CD4-positive, alpha-beta T cell treated with Interferon alpha-2 for 1 hour (primary cell): ENCODE measurements at regions not wholly inside any gene's neighbourhood (a gene's known extent, or its start where the extent isn't known, plus 50 kb on each side); places are given as distances from the start of the nearest gene placed in this dataset.
"Not testable (repeated sequence)": the region's sequence is repeated elsewhere in the genome, so short reads cannot be mapped to it uniquely, and the experiment has no call there.

Experiments used
- DNase-seq, 2 donors: peaks; one replicate each; pipeline ENCODE4 v3.0.0-alpha.2; 2020 to 2022

DNA sequence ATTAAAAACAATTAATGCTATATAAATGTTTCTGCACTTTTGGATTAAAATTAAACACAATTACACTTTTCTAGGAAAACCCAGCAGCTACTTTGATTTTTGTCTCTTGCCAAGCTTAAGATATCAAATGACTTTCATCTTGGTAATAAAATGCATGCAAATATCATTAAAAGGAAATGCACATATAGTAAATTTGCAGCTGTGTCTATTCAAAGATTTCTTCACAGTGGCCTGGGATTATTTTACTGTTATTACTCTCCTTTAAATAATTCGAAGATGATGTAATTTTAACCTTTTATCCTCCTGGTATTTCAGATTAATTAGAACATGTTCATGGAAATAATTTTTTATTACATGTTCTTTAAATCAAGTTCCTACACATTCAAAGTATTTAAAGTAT, 529.5 kb upstream of the RGMB start:
- DNase-seq: no peak

DNA sequence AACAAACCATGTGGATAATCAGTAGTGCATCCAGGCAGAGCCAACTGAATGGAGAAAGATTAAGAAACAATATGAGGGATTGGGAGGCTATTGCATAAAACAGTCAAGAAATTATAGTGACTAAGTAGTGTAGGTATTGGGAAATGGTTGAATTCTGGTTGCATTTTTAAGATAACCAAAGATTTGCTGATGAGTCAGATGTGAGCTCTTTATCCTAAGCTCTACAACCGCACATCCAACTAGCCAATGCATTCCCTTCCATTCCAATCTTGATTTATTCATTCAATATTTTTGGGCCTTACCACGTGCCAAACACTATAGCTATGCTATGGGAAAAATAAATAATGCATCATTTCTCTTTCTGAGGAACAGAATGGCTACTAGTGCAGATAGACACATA, 524.5 kb upstream of the RGMB start:
- DNase-seq: no peak

- DNase-seq: no peak
Observed at GRCh38 chr5:98258939-98259338, 514.5 kb upstream of the RGMB start.

- DNase-seq: no peak
Observed at GRCh38 chr5:98259595-98259994, 513.9 kb upstream of the RGMB start.

- no peak for DNase-seq
Observed at GRCh38 chr5:98263084-98263483, 510.4 kb upstream of the RGMB start.

DNA sequence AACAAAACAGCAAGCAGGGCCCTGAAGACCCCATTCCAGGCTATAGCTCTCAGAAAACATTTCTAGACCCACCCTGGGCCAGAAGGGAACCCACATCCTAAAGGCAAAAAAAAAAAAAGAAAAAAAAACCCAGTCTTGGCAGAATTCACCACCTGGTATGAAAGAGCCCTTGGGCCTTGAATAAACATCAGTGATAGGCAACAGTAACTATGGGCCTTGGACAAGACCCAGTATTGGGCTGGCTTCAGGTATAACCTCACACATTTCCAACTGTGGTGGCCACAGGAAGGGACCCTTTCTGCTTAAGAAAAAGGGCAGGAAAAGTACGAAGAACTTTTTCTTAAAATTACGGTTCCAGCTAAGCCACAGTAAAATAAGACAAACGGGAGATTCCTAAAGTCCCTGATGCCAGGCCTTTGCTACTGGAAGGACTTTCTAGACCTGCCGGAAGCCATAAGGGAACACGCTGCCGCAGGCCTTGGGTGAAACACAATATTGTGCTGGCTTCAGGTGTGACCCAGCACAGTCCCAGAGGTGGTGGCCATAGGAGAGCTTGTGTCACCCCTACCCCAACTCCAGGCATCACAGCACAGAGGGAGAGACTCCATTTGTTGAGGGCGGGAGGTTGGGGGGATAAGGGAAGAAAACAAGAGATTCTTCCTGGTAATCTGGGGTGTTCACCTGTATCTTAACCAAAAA, 505.2 kb upstream of the RGMB start:
- DNase-seq: no peak

DNA sequence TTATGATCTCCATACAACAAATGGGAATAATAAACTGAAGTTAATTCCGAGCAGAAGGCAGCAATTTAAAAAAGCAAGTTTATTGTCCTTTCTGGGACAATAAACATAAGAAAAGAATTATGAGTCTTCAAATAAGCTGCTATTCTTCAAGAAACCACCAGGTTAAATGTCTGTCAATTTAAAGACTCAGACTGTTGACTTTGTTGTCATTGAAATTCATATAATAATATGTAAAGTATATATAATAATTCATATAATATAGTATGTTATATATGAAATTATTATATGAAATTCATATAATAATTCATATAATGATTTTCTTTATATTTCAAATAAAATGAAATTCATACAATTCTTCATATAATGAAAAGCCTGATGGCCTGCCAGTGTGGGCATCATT, 497.5 kb upstream of the RGMB start:
- DNase-seq: no peak

- DNase-seq: no peak
Observed at GRCh38 chr5:98282521-98282920, 490.9 kb upstream of the RGMB start.

DNA sequence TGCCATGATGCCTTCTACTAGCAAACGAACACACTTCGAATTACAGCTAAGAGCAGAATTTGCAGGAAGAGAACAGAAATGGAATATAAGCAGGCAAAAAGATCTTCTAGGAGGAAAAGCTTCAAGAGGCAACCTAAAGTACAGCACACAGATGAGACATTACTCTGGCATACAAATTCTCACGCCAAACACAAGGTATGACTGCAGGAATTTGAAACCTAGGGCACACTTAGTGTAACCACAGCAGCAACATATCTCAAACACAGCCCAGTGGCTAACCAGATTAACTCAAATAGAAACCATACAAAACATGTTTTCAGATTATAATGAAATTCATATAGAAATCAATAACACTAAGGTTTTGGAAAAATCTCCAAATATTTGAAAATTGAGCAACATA, 481.0 kb upstream of the RGMB start:
- DNase-seq: no peak

DNA sequence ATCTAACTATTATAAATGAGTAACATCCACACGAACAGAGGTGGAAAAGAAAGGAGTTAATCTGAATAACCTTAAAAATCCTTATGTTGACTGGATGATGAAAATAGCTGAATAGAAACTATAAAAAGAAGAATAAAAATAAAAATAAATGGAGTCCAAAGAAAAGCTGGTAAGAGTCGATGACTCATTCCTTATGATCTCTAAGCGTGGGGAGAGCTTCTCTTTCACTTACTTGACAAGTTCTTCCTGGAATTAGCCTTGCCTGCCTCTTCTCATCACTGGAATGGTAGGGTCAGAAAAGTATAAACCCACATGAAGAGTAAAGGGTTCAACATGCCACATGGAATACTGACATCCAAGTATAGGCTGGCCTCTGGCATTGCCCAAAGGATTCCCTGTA, 477.0 kb upstream of the RGMB start:
- no peak for DNase-seq

- DNase-seq: no peak
Observed at GRCh38 chr5:98299435-98299834, 474.0 kb upstream of the RGMB start.

DNA sequence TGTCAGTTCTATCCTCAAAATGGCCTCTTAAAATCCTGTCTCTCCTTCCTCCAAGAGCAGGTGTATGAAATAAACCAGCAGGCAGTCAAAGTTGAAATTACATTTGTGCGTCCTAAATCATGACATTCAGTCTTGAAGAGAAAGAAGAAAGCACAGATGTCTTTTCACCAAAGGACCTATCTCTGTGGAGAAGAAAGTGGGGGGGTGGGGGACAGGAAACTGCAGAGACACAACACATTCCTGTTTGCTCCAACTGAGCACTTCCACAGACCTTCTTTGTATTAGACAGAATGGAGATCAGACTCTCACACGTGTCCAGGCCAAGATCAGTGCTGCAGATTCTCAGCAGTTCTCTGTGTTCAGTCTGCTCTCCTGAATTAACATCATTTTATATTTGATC, 471.9 kb upstream of the RGMB start:
- DNase-seq: no peak

- no peak for DNase-seq
Observed at GRCh38 chr5:98307811-98308210, 465.7 kb upstream of the RGMB start.

DNA sequence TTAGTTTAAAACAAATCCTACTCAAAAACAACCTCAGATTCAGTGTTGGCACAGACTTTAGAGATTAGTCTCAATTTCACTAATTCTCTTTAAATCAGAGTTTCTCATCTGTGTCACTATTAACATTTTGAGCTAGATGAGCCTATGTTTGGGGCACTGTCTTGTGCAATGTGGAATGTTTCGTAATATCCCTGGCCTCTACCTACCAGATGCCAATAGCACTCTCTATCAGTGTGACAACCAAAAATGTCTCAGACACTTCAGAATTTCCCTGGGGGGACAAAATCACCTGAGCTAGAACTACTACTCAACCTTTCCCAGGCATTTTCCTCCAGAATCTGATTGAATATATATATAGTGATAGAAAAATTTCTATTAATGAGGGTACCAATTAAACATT, 465.2 kb upstream of the RGMB start:
- no peak for DNase-seq

GRCh38 chr5:98308960-98309359, 464.5 kb upstream of the RGMB start:
- DNase-seq: no peak

- no peak for DNase-seq
Observed at GRCh38 chr5:98309785-98310598, 463.5 kb upstream of the RGMB start.

DNA sequence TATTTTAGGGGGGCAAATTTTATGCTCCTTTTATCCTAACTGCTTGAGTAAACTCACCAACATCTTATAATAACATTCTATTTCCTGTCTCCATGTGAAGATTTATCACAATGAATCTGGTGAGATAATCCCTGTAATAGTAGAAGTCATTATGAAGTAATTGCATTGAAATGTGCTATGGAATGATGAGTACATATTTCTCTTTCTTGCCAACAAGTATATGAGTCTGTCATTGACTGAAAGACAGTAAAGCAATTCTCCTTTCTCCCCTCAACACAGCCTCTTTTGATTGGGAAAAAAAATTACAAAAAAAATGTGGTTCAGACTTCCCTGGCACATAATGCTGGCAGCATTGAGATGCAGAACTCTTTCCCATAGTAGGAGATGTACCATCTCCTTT, 459.2 kb upstream of the RGMB start:
- DNase-seq: no peak

DNA sequence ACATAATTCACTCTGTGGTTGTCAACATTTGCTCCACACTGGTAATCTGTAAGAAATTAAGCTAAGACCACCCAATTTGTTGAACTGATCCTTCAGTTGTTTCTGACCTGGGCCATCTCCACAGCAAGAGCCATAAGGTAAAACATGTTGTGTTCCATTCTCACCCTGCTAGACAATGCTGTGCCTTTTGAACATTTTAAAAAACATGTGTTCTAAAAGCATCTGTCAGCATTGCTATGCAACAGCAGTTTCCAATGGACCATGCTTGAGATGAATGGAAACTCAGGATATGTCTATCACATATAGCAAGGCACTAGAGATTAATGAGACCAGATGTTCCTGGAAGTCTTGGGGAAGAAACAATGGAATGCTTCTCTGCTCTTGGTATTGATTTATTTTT, 455.1 kb upstream of the RGMB start:
- DNase-seq: no peak

- no peak for DNase-seq
Observed at GRCh38 chr5:98319299-98320011, 454.0 kb upstream of the RGMB start.

DNA sequence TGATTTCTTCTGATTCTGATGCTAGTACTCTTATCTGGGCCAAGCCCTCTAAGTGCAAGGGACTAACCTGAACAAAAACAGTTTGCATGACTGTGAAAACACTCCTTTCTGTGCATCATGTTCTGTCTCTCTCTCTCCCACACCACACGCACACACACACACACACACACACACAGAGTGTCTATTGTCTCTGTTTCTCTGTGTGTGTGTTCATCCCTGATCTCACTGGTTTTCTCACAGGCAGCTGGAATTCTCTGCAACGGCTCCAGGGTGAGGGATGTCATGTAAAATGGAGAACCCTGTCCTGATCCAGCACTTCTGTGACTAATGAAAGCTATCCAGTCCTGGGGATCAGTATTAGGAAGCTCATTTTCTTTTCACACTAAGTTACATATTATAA, 453.1 kb upstream of the RGMB start:
- DNase-seq: no peak

DNA sequence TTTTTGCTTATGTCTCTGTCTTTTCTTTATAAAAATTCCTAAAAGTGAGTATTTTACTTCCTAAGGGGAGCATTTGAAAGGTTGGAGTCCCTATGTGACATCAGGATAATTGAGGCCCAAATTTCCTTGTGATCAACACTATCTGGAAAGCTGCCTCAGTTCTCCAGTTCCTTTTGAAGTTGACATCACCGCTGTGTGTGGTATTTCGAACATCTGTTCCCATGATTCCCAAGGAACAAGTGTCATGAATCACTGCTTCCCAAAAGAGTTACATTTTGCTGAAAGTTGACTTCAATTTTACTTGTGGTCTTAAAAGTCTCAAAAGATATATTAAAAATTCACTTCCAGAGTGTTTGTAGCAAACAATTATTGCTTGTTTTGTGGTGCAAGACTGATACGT, 452.1 kb upstream of the RGMB start:
- no peak for DNase-seq

DNA sequence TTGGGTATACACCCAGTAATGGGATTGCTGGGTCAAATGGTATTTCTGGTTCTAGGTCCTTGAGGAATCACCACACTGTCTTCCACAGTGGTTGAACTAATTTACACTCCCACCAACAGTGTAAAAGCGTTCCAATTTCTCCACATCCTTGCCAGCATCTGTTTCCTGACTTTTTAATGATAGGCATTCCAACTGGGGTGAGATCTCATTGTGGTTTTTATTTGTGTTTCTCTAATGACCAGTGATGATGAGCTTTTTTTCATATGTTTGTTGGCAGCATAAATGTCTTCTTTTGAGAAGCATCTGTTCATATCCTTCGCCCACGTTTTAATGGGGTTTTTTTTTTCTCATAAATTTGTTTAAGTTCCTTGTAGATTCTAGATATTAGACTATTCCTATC, 448.3 kb upstream of the RGMB start:
- DNase-seq: not testable (repeated sequence)

- no peak for DNase-seq
Observed at GRCh38 chr5:98328015-98328414, 445.4 kb upstream of the RGMB start.

DNA sequence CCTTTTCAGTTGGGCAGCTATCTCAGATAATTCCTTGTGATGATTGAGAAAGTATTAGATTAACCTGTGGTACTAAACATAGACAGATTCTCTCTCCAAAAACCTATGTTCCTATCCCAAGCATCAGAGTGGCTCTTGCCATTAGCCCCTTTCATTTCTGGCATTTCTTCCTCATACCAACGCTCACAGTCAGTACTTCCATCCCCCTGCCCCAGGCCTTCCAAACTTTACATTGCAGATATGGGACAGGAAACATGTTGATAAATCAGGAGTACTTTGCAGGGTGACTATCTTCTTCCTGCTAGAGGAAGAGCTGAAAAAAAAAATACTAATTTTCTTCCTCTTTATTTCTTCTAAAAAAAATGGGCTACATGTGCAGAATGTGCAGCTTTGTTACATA, 442.6 kb upstream of the RGMB start:
- DNase-seq: no peak
